Suprapubic skin (tissue), 3 donors: ENCODE measurements at regions not wholly inside any gene's neighbourhood (a gene's known extent, or its start where the extent isn't known, plus 50 kb on each side); places are given as distances from the start of the nearest gene placed in this dataset.

ENCODE experiments used
- POLR2AphosphoS5 ChIP-seq, 3 donors: sonication (generic); formaldehyde crosslinking; IDR thresholded peaks; one replicate each; pipeline ENCODE4 v1.6.1; 2017; ENCODE audit warnings: antibody characterized with exemption in 3 of 3
- TF ChIP-seq, protein P1 (sequence below), 2 donors: fragments of 200-600 bp in 1 of 2; fragments of 450-650 bp in 1 of 2; sonication (generic) in 1 of 2; IDR thresholded peaks; one replicate each; pipeline ENCODE4 v1.5.1; 2016 to 2019; ENCODE audit warnings: antibody characterized with exemption in 2 of 2, mild to moderate bottlenecking in 1 of 2, moderate library complexity in 1 of 2

DNA sequence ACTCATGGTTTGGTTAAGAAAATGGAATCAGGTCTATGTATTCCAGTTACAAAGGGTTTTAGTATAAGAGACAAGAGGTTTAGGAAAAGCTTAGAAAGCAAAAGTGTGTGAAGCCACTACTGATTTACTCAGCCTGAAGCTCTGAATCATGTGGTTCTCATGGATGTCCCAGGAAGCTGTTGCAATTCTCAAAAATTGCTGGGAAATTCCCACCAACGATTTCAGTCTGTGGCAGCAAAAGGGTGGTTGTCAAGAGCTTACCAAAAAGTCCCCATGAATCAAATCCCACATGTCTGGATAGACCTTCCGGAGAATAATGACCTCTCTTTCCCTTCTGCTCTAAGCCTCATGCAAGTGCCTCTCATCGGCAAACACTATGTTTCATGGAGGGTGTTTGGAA is 929.9 kb downstream of the TLE4 start:
- no peak for TF ChIP-seq POLR2AphosphoS5 (IDR thresholded peaks at IDR 0.05)
- TF ChIP-seq, protein P1, sequence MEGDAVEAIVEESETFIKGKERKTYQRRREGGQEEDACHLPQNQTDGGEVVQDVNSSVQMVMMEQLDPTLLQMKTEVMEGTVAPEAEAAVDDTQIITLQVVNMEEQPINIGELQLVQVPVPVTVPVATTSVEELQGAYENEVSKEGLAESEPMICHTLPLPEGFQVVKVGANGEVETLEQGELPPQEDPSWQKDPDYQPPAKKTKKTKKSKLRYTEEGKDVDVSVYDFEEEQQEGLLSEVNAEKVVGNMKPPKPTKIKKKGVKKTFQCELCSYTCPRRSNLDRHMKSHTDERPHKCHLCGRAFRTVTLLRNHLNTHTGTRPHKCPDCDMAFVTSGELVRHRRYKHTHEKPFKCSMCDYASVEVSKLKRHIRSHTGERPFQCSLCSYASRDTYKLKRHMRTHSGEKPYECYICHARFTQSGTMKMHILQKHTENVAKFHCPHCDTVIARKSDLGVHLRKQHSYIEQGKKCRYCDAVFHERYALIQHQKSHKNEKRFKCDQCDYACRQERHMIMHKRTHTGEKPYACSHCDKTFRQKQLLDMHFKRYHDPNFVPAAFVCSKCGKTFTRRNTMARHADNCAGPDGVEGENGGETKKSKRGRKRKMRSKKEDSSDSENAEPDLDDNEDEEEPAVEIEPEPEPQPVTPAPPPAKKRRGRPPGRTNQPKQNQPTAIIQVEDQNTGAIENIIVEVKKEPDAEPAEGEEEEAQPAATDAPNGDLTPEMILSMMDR (IDR thresholded peaks at IDR 0.05): no peak
